Body of pancreas (tissue), 4 donors: ENCODE measurements at regions not wholly inside any gene's neighbourhood (a gene's known extent, or its start where the extent isn't known, plus 50 kb on each side); places are given as distances from the start of the nearest gene placed in this dataset.

Source experiments
- CTCF ChIP-seq, 7 experiments: fragments of 450-650 bp in 4 of 7; fragments of 200-600 bp in 3 of 7; sonication (generic) in 3 of 7; IDR thresholded peaks; one replicate each; pipeline ENCODE4 v1.5.1; 2016 to 2019; ENCODE audit warnings: antibody characterized with exemption in 7 of 7
- POLR2A ChIP-seq, 3 donors: fragments of 450-650 bp; IDR thresholded peaks; one replicate each; pipeline ENCODE4 v1.6.1; 2016; ENCODE audit warnings: antibody characterized with exemption in 3 of 3, mild to moderate bottlenecking in 2 of 3

GRCh38 chr20:17852323-17852722 is 116.3 kb downstream of the SNX5 start:
- TF ChIP-seq CTCF (IDR thresholded peaks at IDR 0.05) (no peak), POLR2A (IDR thresholded peaks at IDR 0.05) (no peak)
